Thyroid gland (tissue), 4 donors: ENCODE measurements at regions not wholly inside any gene's neighbourhood (a gene's known extent, or its start where the extent isn't known, plus 50 kb on each side); places are given as distances from the start of the nearest gene placed in this dataset.

ENCODE experiments used
- CTCF ChIP-seq, 6 experiments: fragments of 200-600 bp in 3 of 6; fragments of 450-650 bp in 3 of 6; sonication (generic) in 3 of 6; IDR thresholded peaks; one replicate each; pipeline ENCODE4 v1.5.1; 2016 to 2019; ENCODE audit warnings: antibody characterized with exemption in 6 of 6, mild to moderate bottlenecking in 2 of 6, inconsistent platforms in 1 of 6, moderate library complexity in 1 of 6
- POLR2A ChIP-seq, 2 donors: fragments of 450-650 bp; IDR thresholded peaks; one replicate each; pipeline ENCODE4 v1.6.1; 2017; ENCODE audit warnings: antibody characterized with exemption in 2 of 2, mild to moderate bottlenecking in 2 of 2, moderate library complexity in 1 of 2

- no peak for TF ChIP-seq CTCF (IDR thresholded peaks at IDR 0.05)
- TF ChIP-seq POLR2A (IDR thresholded peaks at IDR 0.05), result no peak
Observed at GRCh38 chr18:24534737-24535136, 74.3 kb downstream of the HRH4 start.
